SH-SY5Y (cell line): ENCODE measurements at regions not wholly inside any gene's neighbourhood (a gene's known extent, or its start where the extent isn't known, plus 50 kb on each side); places are given as distances from the start of the nearest gene placed in this dataset.

Source experiments
- GATA2 ChIP-seq: IDR thresholded peaks from 2 replicates; pipeline ENCODE4 v1.6.1; 2011; ENCODE audit warnings: mild to moderate bottlenecking, low read depth, low read length
- GATA3 ChIP-seq: IDR thresholded peaks from 2 replicates; pipeline ENCODE4 v1.6.1; 2011; ENCODE audit warnings: low read depth, mild to moderate bottlenecking, low read length, moderate library complexity

GRCh38 chr2:195479407-195479806 is 177.6 kb upstream of the SLC39A10 start:
- TF ChIP-seq GATA2 (no peak), GATA3 (no peak)
